Brain microvascular endothelial cell (primary cell): ENCODE measurements at regions not wholly inside any gene's neighbourhood (a gene's known extent, or its start where the extent isn't known, plus 50 kb on each side); places are given as distances from the start of the nearest gene placed in this dataset.

Experiments
- DNase-seq: peaks from one replicate; pipeline ENCODE4 v3.0.0-alpha.2; 2020
- H3K27ac ChIP-seq: fragments of 250-450 bp; sonication (Bioruptor Pico); 2 replicates; pipeline ENCODE4 v1.5.1; 2020; ENCODE audit warnings: mild to moderate bottlenecking, moderate library complexity
- H3K27me3 ChIP-seq: fragments of 250-450 bp; sonication (Bioruptor Pico); replicated peaks from 2 replicates; pipeline ENCODE4 v1.5.1; 2020; ENCODE audit warnings: mild to moderate bottlenecking
- H3K36me3 ChIP-seq: fragments of 250-450 bp; sonication (Bioruptor Pico); replicated peaks from 2 replicates; pipeline ENCODE4 v1.5.1; 2020; ENCODE audit warnings: mild to moderate bottlenecking
- H3K4me3 ChIP-seq: 2 replicates; pipeline ENCODE4 v1.5.1; 2011; ENCODE audit warnings: low read depth, mild to moderate bottlenecking, control low read depth, low read length, moderate library complexity
- CTCF ChIP-seq: IDR thresholded peaks from 2 replicates; pipeline ENCODE4 v1.5.1; 2011; ENCODE audit warnings: low read depth, mild to moderate bottlenecking, moderate library complexity, low read length, control low read depth, inconsistent platforms; ENCODE audit errors: missing control alignments
- in situ Hi-C: cut with HindIII; loops from 2 replicates; pipeline ENCODE4 v1.10.0; 2017; ENCODE audit warnings: low sequenced_read_pairs, low pct_ligation_motif_present

- DNase-seq = no peak
- TF ChIP-seq CTCF = no peak
- in situ Hi-C loops = no loop called here
- no peaks in the 10 kb centered on the region for H3K27me3 ChIP-seq
- H3K4me3 ChIP-seq = no peak overlapping the region
- no peaks in the 10 kb centered on the region for H3K36me3 ChIP-seq
- no peak overlapping the region for H3K27ac ChIP-seq
These were observed 56.9 kb upstream of the SLITRK5 start for GRCh38 chr13:87614276-87614675.
